GM19025 (cell line): ENCODE measurements at regions not wholly inside any gene's neighbourhood (a gene's known extent, or its start where the extent isn't known, plus 50 kb on each side); places are given as distances from the start of the nearest gene placed in this dataset.
"Not testable (repeated sequence)": the region's sequence is repeated elsewhere in the genome, so short reads cannot be mapped to it uniquely, and the experiment has no call there.

Experiments used
- ATAC-seq: cut with Tn5 transposase; IDR thresholded peaks from one replicate; pipeline ENCODE4 v1.9.1; 2021; ENCODE audit warnings: mild to moderate bottlenecking, low read depth, moderate library complexity; ENCODE audit not compliant: unreplicated experiment

DNA sequence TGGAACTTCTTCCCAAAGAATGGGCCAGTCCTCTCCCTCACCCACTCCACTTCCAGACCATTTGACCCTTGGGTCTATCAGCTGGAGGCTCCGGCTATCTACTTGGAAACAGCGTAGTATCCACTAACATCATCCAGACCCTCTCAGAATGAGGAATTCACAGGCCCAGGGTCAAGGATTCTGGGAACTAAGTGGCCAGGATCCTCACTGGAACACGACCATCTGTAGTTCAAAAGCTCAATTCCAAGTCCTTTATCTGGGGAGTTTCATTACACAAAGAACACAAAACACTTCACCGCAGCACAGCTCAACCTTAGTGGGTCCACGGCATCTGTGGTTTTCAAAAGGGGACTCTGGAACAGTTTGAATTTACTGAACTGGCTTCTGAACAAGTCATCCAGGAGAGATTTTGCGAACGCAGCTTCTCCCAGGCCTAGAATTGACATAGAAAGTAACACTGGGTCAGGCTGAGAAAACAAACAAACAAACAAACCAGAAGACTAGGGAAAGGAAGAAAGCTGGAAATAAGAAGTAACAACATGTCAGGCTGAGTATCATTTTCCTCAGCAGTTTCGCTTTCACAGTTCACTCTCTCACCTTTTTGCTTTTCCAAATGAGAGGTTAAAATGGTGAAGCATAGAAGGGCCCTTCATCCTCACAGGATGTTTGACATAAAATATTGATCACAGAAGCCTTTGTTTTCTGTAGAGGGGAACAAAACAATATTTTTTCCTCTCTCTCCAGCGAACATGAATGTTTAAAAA, 57.6 kb upstream of the USP6NL start:
- ATAC-seq, result no peak

DNA sequence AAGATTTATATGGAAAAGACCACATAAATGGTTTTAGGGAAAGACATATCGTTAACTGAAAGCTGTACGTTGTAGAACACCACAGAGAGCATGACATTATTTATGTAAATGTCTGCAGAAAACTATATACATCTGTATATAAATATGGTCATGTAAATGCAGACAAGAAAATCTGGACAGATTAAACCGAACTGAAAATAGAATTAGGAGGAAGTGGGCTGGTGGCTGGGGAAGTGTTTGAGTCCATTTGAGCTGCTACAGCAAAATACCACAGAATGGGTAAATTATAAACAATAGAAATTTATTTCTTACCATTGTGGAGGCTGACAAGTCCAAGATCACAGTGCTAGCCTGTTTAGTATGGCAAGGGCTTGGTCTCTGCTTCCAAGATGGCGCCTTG, 56.3 kb upstream of the USP6NL start:
- no peak for ATAC-seq

DNA sequence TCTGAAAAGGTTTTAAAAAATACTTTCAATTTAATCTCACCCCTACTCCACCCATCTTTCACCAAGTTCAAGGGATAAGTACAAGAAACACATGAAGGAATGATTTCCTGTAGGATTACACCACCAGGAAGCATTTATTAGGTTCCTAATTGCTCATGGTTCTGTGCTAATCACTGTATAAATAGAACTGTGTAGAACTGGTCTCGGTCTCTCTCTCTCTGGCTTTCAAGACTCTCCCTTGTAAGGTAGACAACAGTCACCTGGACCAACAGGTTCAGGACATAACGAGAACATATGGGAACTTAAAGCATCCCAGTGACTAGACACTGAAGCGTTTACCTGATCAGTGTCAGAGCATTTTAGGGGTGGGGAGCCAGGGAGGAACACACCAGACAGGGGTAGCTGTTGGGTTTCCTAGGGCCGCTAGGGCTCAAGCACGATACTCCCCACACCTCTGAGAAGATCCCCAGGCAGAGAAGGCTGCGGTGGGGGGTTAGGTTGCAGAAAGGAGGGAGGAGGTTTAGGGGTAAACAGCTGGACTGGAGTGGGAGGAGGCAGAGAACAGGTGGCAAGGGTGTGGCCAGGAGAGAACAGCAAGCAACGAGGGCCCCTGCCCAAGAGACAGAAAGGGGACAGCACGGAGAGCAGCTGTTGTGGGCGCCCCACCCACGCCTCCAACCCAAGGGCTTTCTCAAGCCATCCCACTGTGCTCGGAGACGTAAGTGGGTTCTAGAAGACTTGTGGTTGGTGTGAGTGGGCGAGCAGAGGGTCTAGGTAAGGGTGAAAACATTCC, 52.5 kb upstream of the USP6NL start:
- peak; percentile 68 for ATAC-seq

DNA sequence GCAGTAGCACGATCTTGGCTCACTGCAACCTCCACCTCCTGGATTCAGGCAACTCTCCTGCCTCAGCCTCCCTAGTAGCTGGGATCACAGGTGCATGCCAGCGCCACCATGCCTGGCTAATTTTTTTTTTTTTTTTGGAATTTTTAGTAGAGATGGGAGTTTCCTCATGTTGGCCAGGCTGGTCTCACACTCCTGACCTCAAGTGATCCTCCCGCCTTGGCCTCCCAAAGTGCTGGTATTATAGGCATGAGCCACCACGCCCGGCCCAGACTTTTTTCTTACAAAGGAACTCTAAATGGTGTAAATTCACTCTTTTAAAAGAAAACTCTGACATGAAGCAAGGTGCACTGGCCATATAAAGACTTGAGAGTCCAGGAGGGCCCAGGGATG, 51.7 kb upstream of the USP6NL start:
- not testable (repeated sequence) for ATAC-seq

DNA sequence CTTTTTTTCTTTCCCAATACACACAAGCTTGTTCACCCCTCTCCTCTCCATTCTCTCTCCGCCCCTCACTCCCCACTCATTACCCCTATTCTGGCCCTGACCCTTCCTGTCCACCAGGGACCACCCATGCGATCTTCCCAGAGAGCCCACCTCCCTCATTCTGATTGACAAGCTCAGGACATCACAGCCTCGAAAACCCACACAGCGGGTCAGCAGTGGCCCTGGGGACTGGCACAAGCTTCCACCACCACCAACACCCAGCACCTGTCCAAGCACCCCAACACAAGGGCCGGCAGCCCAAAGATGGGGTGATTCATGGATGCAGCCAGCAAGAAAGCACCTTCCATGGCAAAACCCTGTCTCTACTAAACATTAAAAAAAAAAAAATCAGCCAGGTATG, 50.0 kb upstream of the USP6NL start:
- no peak for ATAC-seq
